ENCODE measurements at regions not wholly inside any gene's neighbourhood (a gene's known extent, or its start where the extent isn't known, plus 50 kb on each side); places are given as distances from the start of the nearest gene placed in this dataset.

DNA sequence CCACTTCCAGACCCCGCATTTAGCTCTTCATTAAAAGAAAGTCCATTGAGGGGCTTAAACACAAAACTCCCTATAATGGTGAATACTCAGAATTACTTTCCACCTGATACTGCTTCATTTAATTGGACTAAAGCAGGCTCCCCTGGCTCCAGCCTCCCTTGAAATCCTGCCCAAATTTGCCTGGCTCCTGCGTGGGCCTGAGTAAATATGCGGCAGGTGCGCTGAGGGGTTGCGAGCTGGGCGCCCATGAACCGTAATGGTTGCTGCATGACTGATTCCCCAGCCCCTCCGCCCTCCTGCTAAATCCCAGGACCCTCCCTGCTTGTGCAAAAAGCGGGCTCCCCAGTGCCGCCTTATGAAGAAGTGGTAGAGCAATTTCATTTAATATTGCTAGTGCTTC, 639.7 kb downstream of the BNC2 start (continued):
- TF ChIP-seq SPI1 (IDR thresholded peaks at IDR 0.05; ENCODE audit: borderline replicate concordance, low read depth, low read length): no peak
- no peak for TF ChIP-seq NR1H2 (CRISPR knock-in tag; IDR thresholded peaks at IDR 0.05)

DNA sequence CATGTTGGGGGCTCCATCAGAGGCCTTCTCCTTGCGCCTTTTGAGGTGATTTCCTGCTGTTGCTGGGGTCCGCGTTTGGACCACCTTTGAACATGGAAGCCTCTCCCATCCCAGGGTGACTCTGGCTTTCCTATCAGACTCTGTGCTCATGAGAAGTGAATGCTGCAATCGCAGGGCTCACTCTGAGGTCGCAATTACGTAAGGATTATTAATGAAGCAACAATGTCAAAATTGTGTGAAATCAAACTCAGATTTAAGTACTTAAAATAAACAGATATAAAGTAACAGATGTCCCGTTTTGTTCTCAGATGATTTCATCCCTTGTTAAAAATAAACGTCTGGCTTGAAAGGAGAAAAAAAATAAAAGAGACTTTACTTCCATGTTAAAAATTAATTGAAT, 634.2 kb downstream of the BNC2 start:
- WGBS (ENCODE audit: insufficient coverage, low coverage, missing lambda C conversion rate): 0% methylated on average over 8 of the region's 8 CpGs
- CTCF ChIA-PET (ENCODE audit: low intra/inter-chr PET ratio): no interaction called here
- BruUV-seq (replicated peaks): no TSS peak

More for the DNA sequence above, 634.2 kb downstream of the BNC2 start:
- Histone ChIP-seq H3K79me2 (ENCODE audit: control insufficient read depth, insufficient read depth, low read length) (no peaks in the 10 kb centered on the region), H3K9me3 (replicated peaks; ENCODE audit: control insufficient read depth, insufficient read depth, low read depth, low read length) (no peaks in the 10 kb centered on the region), H2AFZ (ENCODE audit: low read depth, low read length) (no peak overlapping the region), H3K9ac (ENCODE audit: insufficient read depth in 1 of 2, low read depth in 2 of 2, low read length in 2 of 2) (no peak overlapping the region), H3K36me3 (ENCODE audit: control insufficient read depth, insufficient read depth, low read length) (no peaks in the 10 kb centered on the region), H3K27ac (ENCODE audit: extremely low read depth, low read depth, low read length) (no peak overlapping the region), H3K9me1 (ENCODE audit: control insufficient read depth, insufficient read depth, low read length) (no peaks in the 10 kb centered on the region), H3K27me3 (ENCODE audit: control insufficient read depth in 2 of 2, insufficient read depth in 2 of 2, low read length in 2 of 2) (no peaks in the 10 kb centered on the region), H3K4me1 (replicated peaks in 1 of 2; ENCODE audit: control insufficient read depth in 2 of 2, insufficient read depth in 2 of 2, low read length in 2 of 2) (no peaks in the 10 kb centered on the region), H3K4me2 (ENCODE audit: insufficient read depth, low read length) (no peak overlapping the region), H4K20me1 (replicated peaks; ENCODE audit: control insufficient read depth, insufficient read depth, low read length) (no peaks in the 10 kb centered on the region), H3K4me3 (no peak overlapping the region)
- POLR2A ChIA-PET: no interaction called here
- FAIRE-seq: no peak
- ATAC-seq: no peak
- intact Hi-C loops (cut with micrococcal nuclease) (no loop called here), in situ Hi-C loops (cut with MboI) (no loop called here)
- DNase-seq (ENCODE audit: extremely low read depth in 1 of 4, low spot score in 3 of 4): no peak
- no peak for TF ChIP-seq NELFE (IDR thresholded peaks at IDR 0.05; ENCODE audit: insufficient read depth, insufficient read length)
- TF ChIP-seq SMAD1 (IDR thresholded peaks at IDR 0.05; ENCODE audit: low read depth, low read length, partially characterized antibody): no peak
- no peak for TF ChIP-seq MNT (conservative IDR thresholded peaks at IDR 0.05)
- no peak for TF ChIP-seq TAF1 (IDR thresholded peaks at IDR 0.05; ENCODE audit: control insufficient read depth, extremely low read depth, insufficient read depth, low read length, severe bottlenecking)
- no peak for TF ChIP-seq RNF2 (IDR thresholded peaks at IDR 0.05)
- no peak for TF ChIP-seq ARNT (IDR thresholded peaks at IDR 0.05)
- no peak for TF ChIP-seq EZH2 (IDR thresholded peaks at IDR 0.05; ENCODE audit: borderline replicate concordance, low read depth, low read length)
- no peak for TF ChIP-seq C11orf30 (IDR thresholded peaks at IDR 0.05; ENCODE audit: low read depth)
- TF ChIP-seq POLR2B (IDR thresholded peaks at IDR 0.05; ENCODE audit: low read depth, partially characterized antibody): no peak
- no peak for TF ChIP-seq KDM2B (CRISPR knock-in tag; IDR thresholded peaks at IDR 0.05)
- TF ChIP-seq RFX7 (CRISPR knock-in tag; IDR thresholded peaks at IDR 0.05): no peak

All from K562 (cell line).